ENCODE measurements at regions not wholly inside any gene's neighbourhood (a gene's known extent, or its start where the extent isn't known, plus 50 kb on each side); places are given as distances from the start of the nearest gene placed in this dataset.

GRCh38 chr14:98168211-98168985 is 1103.6 kb downstream of the BCL11B start:
- no peak overlapping the region for H3K4me3 ChIP-seq (ENCODE audit: low read depth, low read length)
- DNase-seq (ENCODE audit: low read depth), result no peak
- no peak for TF ChIP-seq CTCF (IDR thresholded peaks at IDR 0.05; ENCODE audit: control insufficient read depth, extremely low read depth, insufficient read depth)

GRCh38 chr14:98169170-98169587 is 1102.8 kb downstream of the BCL11B start:
- no peak overlapping the region for H3K4me3 ChIP-seq (ENCODE audit: low read depth, low read length)
- no peak for DNase-seq (ENCODE audit: low read depth)
- no peak for TF ChIP-seq CTCF (IDR thresholded peaks at IDR 0.05; ENCODE audit: control insufficient read depth, extremely low read depth, insufficient read depth)

DNA sequence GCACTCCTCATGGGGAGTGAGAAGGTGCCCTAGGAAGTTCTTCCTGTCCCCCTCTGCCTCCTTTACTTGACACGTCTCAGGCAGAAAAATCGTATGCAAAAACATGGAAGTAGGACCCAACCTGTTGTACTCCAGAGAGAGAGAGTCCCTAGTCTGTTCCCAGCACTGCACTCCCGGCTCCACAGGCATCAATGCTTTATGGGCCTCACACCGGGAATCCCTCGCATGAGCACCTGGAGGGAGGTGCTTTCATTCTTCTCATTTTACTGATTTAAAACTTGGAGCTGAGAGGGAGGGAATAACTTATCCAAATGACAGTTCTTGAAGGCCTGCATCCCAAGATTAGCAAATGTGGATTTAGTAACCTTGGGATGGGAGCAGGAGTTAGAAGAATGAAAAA is 1101.4 kb downstream of the BCL11B start:
- no peak for TF ChIP-seq CTCF (IDR thresholded peaks at IDR 0.05; ENCODE audit: control insufficient read depth, extremely low read depth, insufficient read depth)
- no peak overlapping the region for H3K4me3 ChIP-seq (ENCODE audit: low read depth, low read length)
- DNase-seq (ENCODE audit: low read depth), result no peak

GRCh38 chr14:98171654-98172053 is 1100.3 kb downstream of the BCL11B start:
- no peak overlapping the region for H3K4me3 ChIP-seq (ENCODE audit: low read depth, low read length)
- DNase-seq (ENCODE audit: low read depth), result no peak
- no peak for TF ChIP-seq CTCF (IDR thresholded peaks at IDR 0.05; ENCODE audit: control insufficient read depth, extremely low read depth, insufficient read depth)

DNA sequence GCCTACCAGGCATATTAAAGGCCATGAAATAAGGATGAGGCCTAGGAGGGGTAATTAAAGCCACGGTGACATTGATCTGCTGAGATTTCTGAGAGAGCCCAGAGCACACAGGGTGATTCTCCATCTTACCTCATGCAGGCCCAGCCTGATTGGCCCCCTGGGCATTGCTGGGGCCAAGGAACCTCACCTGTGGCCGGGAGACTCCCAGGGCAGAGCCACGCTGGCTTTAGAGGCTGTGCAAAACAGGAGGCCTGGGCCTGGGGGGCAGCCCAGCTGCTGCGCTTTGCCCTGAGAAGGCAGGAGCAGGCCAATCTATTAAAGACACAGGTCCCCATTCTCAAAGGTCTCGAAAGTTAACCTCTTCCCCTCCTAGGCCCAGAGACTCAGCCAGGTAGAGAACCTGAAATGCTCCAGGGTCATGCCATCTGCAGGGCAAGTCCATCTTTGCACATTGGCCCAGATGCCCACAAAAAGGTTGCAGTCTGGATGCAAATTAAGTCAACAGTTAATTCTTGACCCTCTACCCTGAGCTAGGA is 1099.7 kb downstream of the BCL11B start:
- no peak for TF ChIP-seq CTCF (IDR thresholded peaks at IDR 0.05; ENCODE audit: control insufficient read depth, extremely low read depth, insufficient read depth)
- no peak for DNase-seq (ENCODE audit: low read depth)
- no peak overlapping the region for H3K4me3 ChIP-seq (ENCODE audit: low read depth, low read length)

DNA sequence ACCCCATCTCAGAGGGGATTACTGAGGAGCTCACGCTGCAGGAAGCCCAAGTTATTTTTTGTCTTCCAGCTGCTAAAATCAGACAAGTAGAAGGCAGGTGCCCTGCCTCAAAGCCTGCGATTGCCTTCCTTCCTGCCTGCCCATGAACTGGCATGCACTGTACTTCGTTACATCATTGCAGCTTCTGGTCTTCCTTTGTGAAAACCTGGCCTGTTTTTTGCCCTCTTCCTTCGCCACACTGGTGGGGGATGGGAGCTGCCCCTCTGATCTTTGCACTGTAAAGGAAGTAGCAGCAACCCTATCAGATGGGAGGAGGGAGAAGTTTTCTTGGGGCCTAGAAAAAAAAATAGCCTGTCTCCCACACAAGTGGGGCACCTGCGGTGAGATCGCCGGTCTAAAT is 1098.7 kb downstream of the BCL11B start:
- DNase-seq (ENCODE audit: low read depth), result no peak
- no peak for TF ChIP-seq CTCF (IDR thresholded peaks at IDR 0.05; ENCODE audit: control insufficient read depth, extremely low read depth, insufficient read depth)
- H3K4me3 ChIP-seq (ENCODE audit: low read depth, low read length), result no peak overlapping the region

GRCh38 chr14:98174041-98174440 is 1098.0 kb downstream of the BCL11B start:
- H3K4me3 ChIP-seq (ENCODE audit: low read depth, low read length), result no peak overlapping the region
- no peak for TF ChIP-seq CTCF (IDR thresholded peaks at IDR 0.05; ENCODE audit: control insufficient read depth, extremely low read depth, insufficient read depth)
- no peak for DNase-seq (ENCODE audit: low read depth)

Data from LNCaP clone FGC (cell line).